Stomach (tissue), 4 donors: ENCODE measurements at regions not wholly inside any gene's neighbourhood (a gene's known extent, or its start where the extent isn't known, plus 50 kb on each side); places are given as distances from the start of the nearest gene placed in this dataset.

ENCODE experiments used
- CTCF ChIP-seq, 7 experiments: fragments of 450-650 bp in 4 of 7; fragments of 200-600 bp in 3 of 7; sonication (generic) in 3 of 7; IDR thresholded peaks; one replicate each; pipeline ENCODE4 v1.5.1; 2016 to 2019; ENCODE audit warnings: antibody characterized with exemption in 7 of 7, control low read depth in 2 of 7, mild to moderate bottlenecking in 1 of 7
- EP300 ChIP-seq: sonication (generic); formaldehyde crosslinking; IDR thresholded peaks from one replicate; pipeline ENCODE4 v1.6.1; 2017; ENCODE audit warnings: antibody characterized with exemption
- POLR2A ChIP-seq, 4 donors: fragments of 450-650 bp; IDR thresholded peaks; one replicate each; pipeline ENCODE4 v1.6.1; 2016; ENCODE audit warnings: antibody characterized with exemption in 4 of 4, control low read depth in 2 of 4, mild to moderate bottlenecking in 1 of 4, moderate library complexity in 1 of 4
- POLR2AphosphoS5 ChIP-seq, 3 donors: sonication (generic); formaldehyde crosslinking; IDR thresholded peaks; one replicate each; pipeline ENCODE4 v1.6.1; 2016; ENCODE audit warnings: antibody characterized with exemption in 3 of 3

GRCh38 chr15:61598655-61599054 is 369.6 kb upstream of the RORA start:
- no peak for TF ChIP-seq CTCF (IDR thresholded peaks at IDR 0.05)
- no peak for TF ChIP-seq POLR2AphosphoS5 (IDR thresholded peaks at IDR 0.05)
- no peak for TF ChIP-seq EP300
- no peak for TF ChIP-seq POLR2A (IDR thresholded peaks at IDR 0.05)
